ENCODE measurements at regions not wholly inside any gene's neighbourhood (a gene's known extent, or its start where the extent isn't known, plus 50 kb on each side); places are given as distances from the start of the nearest gene placed in this dataset.

- no peak for DNase-seq (ENCODE audit: low read depth)
- no peak overlapping the region for H3K4me3 ChIP-seq (ENCODE audit: low read depth, low read length)
- TF ChIP-seq CTCF (IDR thresholded peaks at IDR 0.05; ENCODE audit: insufficient read depth, low read depth, low read length, missing control alignments) = no peak
These were observed 220.1 kb upstream of the RPL34 start for GRCh38 chr4:108400309-108400708.

- TF ChIP-seq CTCF (IDR thresholded peaks at IDR 0.05; ENCODE audit: insufficient read depth, low read depth, low read length, missing control alignments) = no peak
- H3K4me3 ChIP-seq (ENCODE audit: low read depth, low read length) = no peak overlapping the region
- no peak for DNase-seq (ENCODE audit: low read depth)
These were observed 220.6 kb upstream of the RPL34 start for GRCh38 chr4:108399610-108400265.

GRCh38 chr4:108398836-108399235, 221.5 kb upstream of the RPL34 start:
- H3K4me3 ChIP-seq (ENCODE audit: low read depth, low read length) = no peak overlapping the region

GRCh38 chr4:108398316-108398715, 222.1 kb upstream of the RPL34 start:
- DNase-seq (ENCODE audit: low read depth) = no peak
- no peak overlapping the region for H3K4me3 ChIP-seq (ENCODE audit: low read depth, low read length)
- TF ChIP-seq CTCF (IDR thresholded peaks at IDR 0.05; ENCODE audit: insufficient read depth, low read depth, low read length, missing control alignments) = no peak

More at GRCh38 chr4:108398836-108399235, 221.5 kb upstream of the RPL34 start:
- no peak for DNase-seq (ENCODE audit: low read depth)
- no peak for TF ChIP-seq CTCF (IDR thresholded peaks at IDR 0.05; ENCODE audit: insufficient read depth, low read depth, low read length, missing control alignments)

- no peak for DNase-seq (ENCODE audit: low read depth)
- no peak overlapping the region for H3K4me3 ChIP-seq (ENCODE audit: low read depth, low read length)
- no peak for TF ChIP-seq CTCF (IDR thresholded peaks at IDR 0.05; ENCODE audit: insufficient read depth, low read depth, low read length, missing control alignments)
These were observed 222.5 kb upstream of the RPL34 start for GRCh38 chr4:108397850-108398249.

GRCh38 chr4:108396900-108397497, 223.4 kb upstream of the RPL34 start:
- TF ChIP-seq CTCF (IDR thresholded peaks at IDR 0.05; ENCODE audit: insufficient read depth, low read depth, low read length, missing control alignments) = no peak
- H3K4me3 ChIP-seq (ENCODE audit: low read depth, low read length) = no peak overlapping the region
- DNase-seq (ENCODE audit: low read depth) = no peak

- no peak overlapping the region for H3K4me3 ChIP-seq (ENCODE audit: low read depth, low read length)
- no peak for TF ChIP-seq CTCF (IDR thresholded peaks at IDR 0.05; ENCODE audit: insufficient read depth, low read depth, low read length, missing control alignments)
- no peak for DNase-seq (ENCODE audit: low read depth)
These were observed 224.6 kb upstream of the RPL34 start for GRCh38 chr4:108395786-108396185.

All from GM12865 (cell line).